Vagina (tissue), 2 donors: ENCODE measurements at regions not wholly inside any gene's neighbourhood (a gene's known extent, or its start where the extent isn't known, plus 50 kb on each side); places are given as distances from the start of the nearest gene placed in this dataset.

ENCODE experiments used
- DNase-seq, 2 donors: peaks; one replicate each; pipeline ENCODE4 v3.0.0-alpha.2; 2017; ENCODE audit errors: extremely low spot score in 2 of 2
- H3K27ac ChIP-seq: fragments of 200-600 bp; sonication (generic); one replicate; pipeline ENCODE4 v1.5.1; 2019
- H3K27me3 ChIP-seq: fragments of 200-600 bp; sonication (generic); one replicate; pipeline ENCODE4 v1.5.1; 2019
- H3K36me3 ChIP-seq, 2 donors: fragments of 200-600 bp; sonication (generic); one replicate each; pipeline ENCODE4 v1.5.1; 2017 to 2019
- H3K4me1 ChIP-seq: fragments of 200-600 bp; sonication (generic); one replicate; pipeline ENCODE4 v1.5.1; 2019
- H3K4me3 ChIP-seq, 2 donors: fragments of 200-600 bp; sonication (generic); 1 replicate in 1 of 2; 2 replicates in 1 of 2; pipeline ENCODE4 v1.5.1; 2016 to 2019
- H3K9me3 ChIP-seq: fragments of 200-600 bp; sonication (generic); one replicate; pipeline ENCODE4 v1.5.1; 2019
- CTCF ChIP-seq, 3 experiments: fragments of 450-650 bp in 2 of 3; fragments of 200-600 bp in 1 of 3; sonication (generic) in 1 of 3; IDR thresholded peaks; one replicate each; pipeline ENCODE4 v1.5.1; 2017 to 2019; ENCODE audit warnings: antibody characterized with exemption in 3 of 3, mild to moderate bottlenecking in 2 of 3, moderate library complexity in 2 of 3
- POLR2A ChIP-seq, 2 donors: fragments of 450-650 bp; IDR thresholded peaks; one replicate each; pipeline ENCODE4 v1.6.1; 2017; ENCODE audit warnings: antibody characterized with exemption in 2 of 2, mild to moderate bottlenecking in 2 of 2, moderate library complexity in 2 of 2
- POLR2AphosphoS5 ChIP-seq, 2 donors: sonication (generic); formaldehyde crosslinking; IDR thresholded peaks; one replicate each; pipeline ENCODE4 v1.9.0; 2017; ENCODE audit warnings: antibody characterized with exemption in 2 of 2, mild to moderate bottlenecking in 2 of 2, low read depth in 1 of 2; ENCODE audit not compliant: insufficient read depth in 1 of 2
- intact Hi-C: fragments of 100-400 bp; cut with DNase I; formaldehyde crosslinking; loops from one replicate; pipeline ENCODE4 v1.15.1; 2023

DNA sequence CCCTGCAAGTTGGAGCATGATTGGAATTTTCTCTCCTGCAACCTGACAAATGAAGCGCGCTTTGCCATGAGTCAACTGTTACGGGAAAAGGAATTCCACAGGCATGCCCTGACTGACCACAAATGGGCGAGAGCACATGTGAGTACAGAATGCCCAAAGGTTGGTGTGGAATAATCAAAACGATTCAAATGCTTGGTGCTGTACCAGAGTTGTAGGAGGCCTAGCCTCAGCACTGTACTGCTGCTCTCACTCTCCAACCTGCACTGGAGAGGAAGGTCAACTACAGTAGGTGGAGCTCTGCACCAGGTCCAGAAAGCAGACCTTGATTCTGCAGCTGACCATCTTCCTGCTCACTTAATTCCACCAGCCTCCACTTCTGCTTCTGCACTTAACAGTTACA lies 406.9 kb upstream of the ACTBL2 start:
- intact Hi-C loops, result loop anchor here (5.0 to 10.0 kb wide), 2 partner anchors 265 to 573 kb away; partner anchors contain the start of gene PLK2
- H3K36me3 ChIP-seq, result no peaks in the 10 kb centered on the region
- no peaks in the 10 kb centered on the region for H3K9me3 ChIP-seq
- H3K27me3 ChIP-seq, result no peaks in the 10 kb centered on the region
- TF ChIP-seq POLR2A (IDR thresholded peaks at IDR 0.05), result no peak
- no peak for TF ChIP-seq CTCF (IDR thresholded peaks at IDR 0.05)
- no peak for TF ChIP-seq POLR2AphosphoS5 (IDR thresholded peaks at IDR 0.05; ENCODE audit: insufficient read depth in 1 of 2, low read depth in 1 of 2)
- no peaks in the 10 kb centered on the region for H3K4me1 ChIP-seq
- no peak overlapping the region for H3K4me3 ChIP-seq
- DNase-seq, result no peak
- no peak overlapping the region for H3K27ac ChIP-seq

GRCh38 chr5:57887851-57888621 lies 405.4 kb upstream of the ACTBL2 start:
- no peak for DNase-seq
- TF ChIP-seq CTCF (IDR thresholded peaks at IDR 0.05) (peak in 1 of 3 experiments; percentile 27), POLR2AphosphoS5 (IDR thresholded peaks at IDR 0.05; ENCODE audit: insufficient read depth in 1 of 2, low read depth in 1 of 2) (no peak)
- no peak overlapping the region for H3K4me3 ChIP-seq
- no peaks in the 10 kb centered on the region for H3K27me3 ChIP-seq
- H3K4me1 ChIP-seq, result no peaks in the 10 kb centered on the region
- no peak overlapping the region for H3K27ac ChIP-seq
- intact Hi-C loops, result loop anchor here (5.0 to 10.0 kb wide), 2 partner anchors 263 to 574 kb away; partner anchors contain the start of gene PLK2
- no peaks in the 10 kb centered on the region for H3K9me3 ChIP-seq
- no peaks in the 10 kb centered on the region for H3K36me3 ChIP-seq

DNA sequence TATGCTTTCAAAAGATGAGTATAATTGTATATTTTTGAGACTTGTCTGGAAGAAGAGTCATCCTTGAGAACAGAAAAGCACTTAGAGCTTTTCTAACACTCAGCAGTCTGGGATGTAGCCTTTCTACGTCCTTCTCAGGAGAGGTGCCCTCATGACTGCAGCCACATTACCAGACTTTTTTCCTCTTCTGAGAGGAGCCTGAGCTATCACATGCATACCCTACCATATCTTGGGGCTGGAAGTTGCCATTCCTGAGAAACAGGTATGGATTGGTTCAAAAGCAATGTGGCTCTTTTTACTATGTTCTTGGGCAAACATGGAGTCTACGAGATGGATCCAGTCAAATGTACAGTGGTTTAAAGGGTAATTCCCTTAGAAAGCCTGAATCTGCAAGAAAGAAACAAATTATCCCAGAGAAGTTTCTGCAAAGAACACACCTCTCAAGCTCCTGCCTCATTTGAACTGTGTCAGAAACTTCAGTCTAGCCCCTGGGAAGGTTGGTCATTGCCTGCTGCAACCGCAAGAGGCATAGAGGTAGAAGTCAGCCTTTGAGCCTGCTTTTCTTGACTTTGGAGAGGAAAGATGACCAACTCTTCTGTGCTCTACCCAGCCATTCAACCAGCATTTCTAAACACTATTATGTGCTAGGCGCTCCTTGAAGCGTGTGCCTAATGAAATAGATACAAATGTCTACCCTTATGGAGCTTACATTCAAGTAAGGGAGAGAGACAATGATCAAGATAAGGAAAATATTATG lies 401.9 kb upstream of the ACTBL2 start:
- H3K9me3 ChIP-seq, result no peaks in the 10 kb centered on the region
- no peak for DNase-seq
- no peaks in the 10 kb centered on the region for H3K4me1 ChIP-seq
- no peak overlapping the region for H3K27ac ChIP-seq
- no peaks in the 10 kb centered on the region for H3K27me3 ChIP-seq
- H3K36me3 ChIP-seq, result no peaks in the 10 kb centered on the region
- H3K4me3 ChIP-seq, result no peak overlapping the region
- intact Hi-C loops, result loop anchor here (5.0 to 10.0 kb wide), 2 partner anchors 260 to 578 kb away; partner anchors contain the start of gene PLK2
- TF ChIP-seq CTCF (IDR thresholded peaks at IDR 0.05), result no peak
- TF ChIP-seq POLR2A (IDR thresholded peaks at IDR 0.05), result no peak
- TF ChIP-seq POLR2AphosphoS5 (IDR thresholded peaks at IDR 0.05; ENCODE audit: insufficient read depth in 1 of 2, low read depth in 1 of 2), result no peak

GRCh38 chr5:57880216-57880615 lies 397.6 kb upstream of the ACTBL2 start:
- Histone ChIP-seq H3K36me3 (no peaks in the 10 kb centered on the region), H3K4me1 (no peaks in the 10 kb centered on the region), H3K4me3 (no peak overlapping the region), H3K27ac (no peak overlapping the region), H3K27me3 (no peaks in the 10 kb centered on the region), H3K9me3 (no peaks in the 10 kb centered on the region)
- TF ChIP-seq POLR2A (IDR thresholded peaks at IDR 0.05), result no peak
- TF ChIP-seq POLR2AphosphoS5 (IDR thresholded peaks at IDR 0.05; ENCODE audit: insufficient read depth in 1 of 2, low read depth in 1 of 2), result no peak
- no peak for TF ChIP-seq CTCF (IDR thresholded peaks at IDR 0.05)
- DNase-seq, result no peak
- intact Hi-C loops, result loop anchor here (10.0 kb wide), 1 partner anchor 255 kb away; no protein-coding TSS in a partner anchor
